ENCODE measurements at regions not wholly inside any gene's neighbourhood (a gene's known extent, or its start where the extent isn't known, plus 50 kb on each side); places are given as distances from the start of the nearest gene placed in this dataset.
"Not testable (repeated sequence)": the region's sequence is repeated elsewhere in the genome, so short reads cannot be mapped to it uniquely, and the experiment has no call there.

DNA sequence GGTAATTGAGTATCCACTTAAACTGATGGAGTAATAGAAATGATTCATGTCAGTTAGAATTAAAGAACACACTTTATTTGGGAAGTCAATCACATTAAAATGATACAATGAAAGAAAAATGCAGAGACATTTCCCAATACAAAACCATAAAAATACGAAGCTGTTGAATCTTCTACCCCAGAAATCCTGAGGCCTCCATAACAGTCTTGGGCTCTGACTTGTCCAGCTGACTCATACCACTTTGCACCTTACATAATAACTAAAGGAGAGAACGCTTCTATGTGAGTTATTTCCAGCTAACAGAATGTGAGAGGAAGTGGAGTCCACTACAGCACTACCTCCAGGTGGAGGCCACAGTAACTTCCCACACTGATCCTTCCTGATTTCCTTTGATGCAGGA lies 305.0 kb downstream of the MRPS30 start:
- in situ Hi-C loops (cut with HindIII; ENCODE audit: low pct_unique_long_range_greater_than_20kb, low sequenced_read_pairs): no loop called here
- no peak for DNase-seq (ENCODE audit: low read depth)

DNA sequence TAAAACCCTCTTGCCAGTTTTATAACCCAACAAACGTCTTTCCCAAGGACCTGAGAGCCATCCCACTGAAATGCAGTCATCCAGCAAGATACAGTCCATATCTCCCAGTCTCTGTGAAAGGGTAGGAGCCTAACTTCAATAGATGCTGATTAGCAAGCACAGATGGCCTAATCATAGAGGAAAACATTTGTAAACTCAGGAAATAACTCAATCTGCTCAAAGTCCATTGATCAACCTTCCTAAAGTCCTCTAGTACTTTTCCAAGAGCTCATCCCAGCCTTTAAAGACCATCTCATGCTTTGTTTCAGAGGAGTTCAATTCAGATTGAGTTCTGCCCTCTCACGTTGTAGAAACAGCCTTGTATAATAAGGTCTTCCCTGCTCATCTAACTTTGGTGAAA lies 324.2 kb downstream of the MRPS30 start:
- in situ Hi-C loops (cut with HindIII; ENCODE audit: low pct_unique_long_range_greater_than_20kb, low sequenced_read_pairs): no loop called here
- DNase-seq (ENCODE audit: low read depth): no peak

DNA sequence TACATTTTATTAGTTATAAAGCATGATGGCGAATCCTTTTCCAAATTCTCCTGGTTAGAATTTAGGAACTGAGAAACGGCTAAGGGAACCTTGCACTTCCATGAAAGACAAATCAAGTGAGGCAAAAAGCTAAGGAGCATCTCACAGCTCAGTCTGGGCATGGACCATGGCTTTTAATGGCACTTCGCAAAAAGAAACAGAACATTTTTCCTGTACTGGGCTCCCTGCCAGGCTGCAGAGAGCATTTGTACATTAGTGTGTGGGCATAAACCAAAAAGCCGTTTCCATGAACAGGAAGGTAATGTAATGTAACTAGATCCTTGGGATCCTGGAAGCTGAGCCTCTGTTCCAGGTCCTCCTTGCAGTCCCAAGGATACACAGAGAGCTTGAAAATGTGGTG lies 354.2 kb downstream of the MRPS30 start:
- no peak for DNase-seq (ENCODE audit: low read depth)
- in situ Hi-C loops (cut with HindIII; ENCODE audit: low pct_unique_long_range_greater_than_20kb, low sequenced_read_pairs): no loop called here

DNA sequence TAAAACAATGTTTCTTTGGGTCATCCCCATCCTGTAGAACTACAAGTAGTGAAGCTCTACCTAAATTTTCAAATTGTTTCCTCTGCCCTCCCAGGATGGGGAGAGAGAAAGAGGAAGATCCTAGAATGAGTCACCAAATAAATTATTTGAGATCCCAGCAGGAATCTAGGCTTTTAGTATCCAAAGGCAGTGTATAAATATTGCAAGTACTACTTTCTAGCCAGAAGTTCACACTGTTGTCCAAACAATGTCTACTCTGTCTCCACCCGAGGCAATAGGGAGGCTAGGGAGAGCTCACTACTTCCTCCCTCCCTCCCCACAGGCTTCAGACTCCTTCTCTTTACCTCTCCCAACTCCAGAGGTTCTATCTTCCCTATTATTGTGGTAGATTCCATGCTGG lies 362.8 kb downstream of the MRPS30 start:
- in situ Hi-C loops (cut with HindIII; ENCODE audit: low pct_unique_long_range_greater_than_20kb, low sequenced_read_pairs): no loop called here
- no peak for DNase-seq (ENCODE audit: low read depth)

DNA sequence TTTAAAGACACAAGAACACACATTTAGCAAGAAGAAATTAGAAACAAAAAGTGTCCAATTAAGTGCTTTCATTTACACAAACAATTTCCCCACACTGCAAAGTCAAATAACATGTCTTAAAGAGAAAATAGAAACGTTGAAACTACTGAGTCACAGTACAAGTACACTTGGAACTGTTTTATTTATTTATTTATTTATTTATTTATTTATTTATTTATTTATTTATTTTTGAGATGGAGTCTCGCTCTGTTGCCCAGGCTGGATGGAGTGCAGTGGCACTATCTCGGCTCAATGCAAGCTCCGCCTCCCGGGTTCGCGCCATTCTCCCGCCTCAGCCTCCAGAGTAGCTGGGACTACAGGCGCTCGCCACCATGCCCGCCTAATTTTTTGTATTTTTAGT lies 363.9 kb downstream of the MRPS30 start:
- DNase-seq (ENCODE audit: low read depth); in situ Hi-C loops (cut with HindIII; ENCODE audit: low pct_unique_long_range_greater_than_20kb, low sequenced_read_pairs): not testable (repeated sequence)

DNA sequence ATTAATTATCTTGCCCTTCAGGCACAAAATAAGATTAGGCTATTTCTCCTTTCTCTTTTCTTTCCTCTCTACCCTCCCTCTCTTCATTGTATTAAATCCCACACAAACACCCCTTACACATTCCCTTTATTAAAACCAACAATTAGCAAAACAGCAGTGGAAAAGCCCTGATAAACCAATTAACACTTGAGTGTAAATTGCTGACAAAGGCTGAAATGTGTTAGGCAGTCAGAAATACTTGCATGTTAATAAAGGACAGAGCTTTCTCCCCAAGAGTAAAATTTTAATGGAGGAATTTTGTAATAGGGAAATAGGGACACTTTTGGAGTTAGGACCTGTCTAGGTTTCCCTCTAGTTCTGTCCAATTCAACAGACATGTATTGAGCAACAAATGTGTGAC lies 370.9 kb downstream of the MRPS30 start:
- no peak for DNase-seq (ENCODE audit: low read depth)
- in situ Hi-C loops (cut with HindIII; ENCODE audit: low pct_unique_long_range_greater_than_20kb, low sequenced_read_pairs): no loop called here

DNA sequence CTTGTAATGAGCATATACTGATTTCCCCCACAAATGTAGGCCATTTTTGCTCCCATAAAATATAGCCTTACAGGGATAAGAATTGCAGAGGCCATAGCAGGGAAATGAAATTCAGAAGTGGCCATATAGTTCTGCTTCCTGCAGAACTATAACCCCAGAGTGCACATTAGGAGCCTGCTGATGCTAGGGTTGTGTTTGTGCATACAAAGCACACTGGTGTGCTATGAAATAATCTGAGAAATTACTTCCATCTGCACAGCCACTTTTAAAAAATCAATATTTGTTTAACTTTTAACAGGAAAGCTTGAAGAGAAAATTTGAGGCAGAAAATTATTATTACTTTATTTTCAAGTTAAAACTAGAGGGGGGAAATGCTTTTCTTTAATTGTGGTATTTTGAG lies 380.3 kb downstream of the MRPS30 start:
- in situ Hi-C loops (cut with HindIII; ENCODE audit: low pct_unique_long_range_greater_than_20kb, low sequenced_read_pairs): no loop called here

DNA sequence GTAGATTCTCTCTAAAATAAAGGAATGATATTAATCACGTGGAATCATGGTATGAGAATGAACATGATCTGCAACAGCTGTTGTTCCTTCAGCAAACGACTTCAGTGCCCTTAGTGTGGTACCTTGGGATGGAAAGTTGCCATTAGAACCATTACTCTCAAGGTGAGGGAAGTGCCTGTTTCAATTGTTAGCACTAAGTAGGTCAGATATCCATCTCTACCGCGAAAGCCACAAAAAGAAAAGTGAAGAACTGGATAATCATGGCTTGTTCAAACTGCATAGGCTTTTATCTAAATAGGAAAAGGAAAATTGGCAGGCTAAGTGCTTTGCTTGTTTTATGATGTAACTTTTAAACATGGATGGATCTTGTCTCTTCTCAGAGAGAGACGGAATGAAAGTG lies 380.7 kb downstream of the MRPS30 start:
- no peak for DNase-seq (ENCODE audit: low read depth)
- in situ Hi-C loops (cut with HindIII; ENCODE audit: low pct_unique_long_range_greater_than_20kb, low sequenced_read_pairs): no loop called here

More for the DNA sequence above, 380.3 kb downstream of the MRPS30 start:
- DNase-seq (ENCODE audit: low read depth): no peak

DNA sequence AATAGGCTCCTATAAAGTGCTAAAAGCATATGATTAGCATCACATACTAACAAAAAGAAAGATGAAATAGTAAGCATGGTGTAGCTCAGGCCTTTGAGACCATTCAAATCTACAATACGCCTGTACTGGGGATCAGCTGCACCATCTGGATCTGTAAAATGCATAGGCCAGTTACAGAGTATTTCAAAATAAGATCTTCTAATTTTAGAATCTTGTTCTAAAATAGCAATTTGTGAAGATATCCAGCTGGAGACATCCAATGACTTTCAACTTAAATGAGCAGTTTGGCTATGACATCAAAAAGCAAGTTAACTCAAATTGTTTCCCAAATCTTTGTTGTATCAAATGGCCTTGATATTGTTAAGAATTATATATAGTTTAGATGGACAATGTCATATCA lies 386.3 kb downstream of the MRPS30 start:
- no peak for DNase-seq (ENCODE audit: low read depth)
- in situ Hi-C loops (cut with HindIII; ENCODE audit: low pct_unique_long_range_greater_than_20kb, low sequenced_read_pairs): no loop called here
